ENCODE measurements at regions not wholly inside any gene's neighbourhood (a gene's known extent, or its start where the extent isn't known, plus 50 kb on each side); places are given as distances from the start of the nearest gene placed in this dataset.
A peak's percentile ranks its signal among the peaks of the same experiment; 100 is the strongest.
"Not testable (repeated sequence)": the region's sequence is repeated elsewhere in the genome, so short reads cannot be mapped to it uniquely, and the experiment has no call there.

DNA sequence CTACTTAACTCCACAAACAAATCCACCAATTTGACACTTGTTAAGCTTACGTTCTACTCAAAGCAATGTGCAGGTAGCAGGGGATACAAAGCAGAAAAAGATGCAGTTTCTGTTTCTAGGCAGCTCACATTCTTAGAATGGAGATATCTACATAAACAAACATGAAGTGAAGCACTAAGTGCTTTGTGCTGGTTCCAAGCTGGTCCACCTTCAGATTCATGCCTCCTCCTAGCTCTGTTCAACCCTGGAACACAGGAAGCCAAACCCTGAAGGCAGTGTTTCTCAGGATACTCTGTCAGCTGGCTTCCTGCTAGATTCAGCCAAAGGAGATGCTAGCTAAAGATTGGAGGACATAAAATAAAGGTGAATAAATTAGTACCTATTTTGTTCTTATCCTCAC, 55.3 kb upstream of the NOL4 start:
- no peak for DNase-seq (ENCODE audit: low read depth in 2 of 2)

DNA sequence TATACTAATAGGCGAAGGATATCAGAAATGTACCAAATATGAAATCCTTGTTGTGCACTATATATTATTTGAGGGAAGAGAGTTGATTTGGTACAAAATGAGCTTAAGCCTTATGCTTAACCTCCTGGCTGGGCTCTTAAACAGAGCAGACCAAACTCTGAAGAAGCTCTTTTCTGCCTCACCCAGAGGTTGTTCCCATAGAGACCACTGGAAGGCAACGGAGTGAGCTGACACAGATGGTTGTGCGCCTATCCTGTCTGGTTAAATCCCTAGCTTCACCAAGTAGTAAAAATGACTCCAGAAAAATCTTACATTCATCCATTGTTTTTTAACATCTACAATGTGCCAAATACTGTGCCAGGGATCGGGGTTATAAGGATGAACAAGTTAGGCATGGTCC, 55.9 kb upstream of the NOL4 start:
- no peak for DNase-seq (ENCODE audit: low read depth in 2 of 2)

DNA sequence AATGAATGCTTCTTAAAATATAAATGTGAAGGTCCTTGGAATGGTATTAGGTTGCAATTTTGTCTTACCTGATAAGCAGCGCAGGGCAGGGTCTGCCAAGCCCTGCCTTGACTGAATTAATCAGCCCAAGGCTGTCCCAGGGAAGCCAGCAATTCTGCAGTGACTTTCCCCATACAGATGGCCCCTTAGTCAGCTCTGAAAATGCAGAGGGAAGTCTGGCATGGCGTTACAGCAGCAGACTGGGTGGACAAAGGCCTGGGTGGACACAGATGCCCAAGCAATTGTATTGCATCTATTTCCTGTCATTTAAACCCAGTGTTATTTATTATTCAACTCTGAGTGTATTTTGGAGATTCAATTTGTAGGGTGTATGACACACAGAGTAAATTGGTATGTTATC, 56.6 kb upstream of the NOL4 start:
- no peak for DNase-seq (ENCODE audit: low read depth in 2 of 2)

DNA sequence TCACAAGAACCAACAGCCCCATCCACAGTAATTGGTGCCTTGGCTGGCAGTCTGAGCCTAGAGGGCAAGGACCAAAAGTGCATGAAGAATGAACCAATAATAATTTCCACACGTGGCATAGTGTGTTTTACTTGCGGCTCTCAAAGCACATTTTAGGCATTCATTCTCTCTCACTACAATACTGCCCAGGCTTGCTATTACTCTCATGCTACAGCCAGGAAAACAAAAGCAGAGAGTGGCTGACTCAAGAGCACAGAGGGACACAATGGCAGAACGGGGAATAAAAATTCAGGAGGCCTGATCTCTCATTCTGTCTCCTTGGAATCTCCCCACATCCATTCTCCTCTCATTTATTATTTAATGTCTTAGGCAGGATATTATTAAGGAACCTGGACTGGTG, 57.0 kb upstream of the NOL4 start:
- no peak for DNase-seq (ENCODE audit: low read depth in 2 of 2)

DNA sequence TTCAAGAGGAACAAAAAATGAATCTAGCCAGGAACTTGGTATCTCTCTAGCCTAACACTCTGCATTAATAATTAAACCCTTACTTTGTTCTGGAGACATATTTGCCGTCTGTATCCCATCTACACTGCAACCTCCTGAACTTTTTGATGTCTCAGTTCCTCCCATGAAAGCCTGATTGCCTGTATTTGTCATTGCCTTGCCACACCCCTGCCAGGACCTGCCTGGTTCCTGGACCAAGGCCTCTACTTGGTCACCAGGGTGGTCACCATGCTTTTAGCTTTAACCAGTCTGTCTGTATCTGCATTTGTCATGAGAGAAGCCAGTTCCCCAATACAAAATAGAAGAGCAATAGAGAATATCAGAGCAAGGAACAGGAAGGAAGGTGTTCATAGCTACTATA, 58.8 kb upstream of the NOL4 start:
- no peak for DNase-seq (ENCODE audit: low read depth in 2 of 2)

DNA sequence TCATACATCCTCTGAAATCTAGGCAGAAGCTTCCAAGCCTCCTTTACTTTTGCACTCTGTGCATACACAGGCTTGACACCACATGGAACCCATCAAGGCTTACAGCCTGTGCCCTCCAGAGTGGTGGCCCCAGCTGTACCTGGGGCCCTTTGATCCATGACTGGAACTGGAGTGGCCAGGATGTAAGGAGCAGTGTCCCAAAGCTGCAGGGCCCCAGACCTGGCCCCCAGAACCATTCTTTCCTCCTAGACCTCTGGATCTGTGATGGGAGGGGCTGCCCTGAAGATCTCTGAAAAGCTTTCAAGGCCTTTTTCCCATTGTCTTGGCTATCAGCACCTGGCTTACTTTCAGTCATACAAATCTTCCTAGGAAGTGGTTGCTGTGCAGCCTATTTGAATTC, 63.1 kb upstream of the NOL4 start:
- no peak for DNase-seq (ENCODE audit: low read depth in 2 of 2)

DNA sequence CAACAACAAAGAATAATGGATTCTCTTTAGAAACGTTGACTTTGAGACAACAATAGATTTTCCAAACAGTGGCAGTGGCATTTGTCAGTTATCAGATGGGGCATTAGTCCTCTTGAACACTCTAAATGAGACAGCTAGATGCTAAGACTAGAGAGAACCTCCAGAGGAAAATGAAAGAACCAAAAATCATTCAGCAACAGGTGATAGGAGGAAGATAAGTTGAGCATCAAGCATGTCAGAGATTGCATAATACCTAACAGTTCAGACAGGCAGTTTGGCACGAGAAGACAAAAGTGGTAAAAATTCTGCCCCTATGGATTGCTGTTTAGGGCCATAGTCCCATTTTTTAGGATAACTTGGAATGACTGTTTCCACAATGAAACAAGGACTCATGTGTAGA, 67.9 kb upstream of the NOL4 start:
- DNase-seq (ENCODE audit: low read depth in 2 of 2): no peak

DNA sequence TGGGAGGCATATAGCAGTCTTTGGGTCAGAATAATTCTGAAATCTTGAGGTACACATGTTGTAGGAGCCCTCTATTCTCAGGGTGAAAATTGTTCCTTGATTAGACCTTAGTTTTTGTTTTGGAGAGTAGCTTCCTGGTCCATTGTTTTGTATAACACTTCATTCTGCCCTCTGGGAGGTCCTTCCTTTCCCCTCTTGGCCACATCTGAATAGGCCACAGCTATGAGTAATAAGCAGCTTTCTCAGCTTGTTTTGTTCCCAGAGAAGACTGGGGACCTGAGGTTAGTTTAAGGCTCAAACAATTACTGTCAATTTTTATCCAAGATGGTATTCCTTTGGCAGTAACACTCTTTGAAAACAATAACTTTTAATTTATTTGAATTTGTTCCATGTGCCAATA, 72.6 kb upstream of the NOL4 start:
- no peak for DNase-seq (ENCODE audit: low read depth in 2 of 2)

DNA sequence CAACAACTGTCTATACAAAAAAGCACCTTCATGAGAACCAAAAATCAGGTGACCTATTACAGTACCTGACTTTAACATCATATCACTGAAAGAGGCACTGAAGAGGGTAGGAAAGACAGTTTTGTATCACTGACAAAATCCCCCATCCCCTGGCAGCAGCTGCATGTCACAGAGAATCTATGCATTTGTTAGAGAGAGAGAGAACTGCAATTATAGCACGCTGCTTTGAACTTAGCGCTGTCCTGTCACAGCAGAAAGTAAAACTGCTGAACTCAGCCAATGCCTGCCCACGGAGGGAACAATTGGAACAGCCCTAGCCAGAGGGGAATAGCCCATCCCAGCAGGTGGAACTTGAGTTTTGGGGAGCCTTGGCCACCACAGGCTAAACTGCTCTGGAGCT, 75.1 kb upstream of the NOL4 start:
- no peak for DNase-seq (ENCODE audit: low read depth in 2 of 2)

DNA sequence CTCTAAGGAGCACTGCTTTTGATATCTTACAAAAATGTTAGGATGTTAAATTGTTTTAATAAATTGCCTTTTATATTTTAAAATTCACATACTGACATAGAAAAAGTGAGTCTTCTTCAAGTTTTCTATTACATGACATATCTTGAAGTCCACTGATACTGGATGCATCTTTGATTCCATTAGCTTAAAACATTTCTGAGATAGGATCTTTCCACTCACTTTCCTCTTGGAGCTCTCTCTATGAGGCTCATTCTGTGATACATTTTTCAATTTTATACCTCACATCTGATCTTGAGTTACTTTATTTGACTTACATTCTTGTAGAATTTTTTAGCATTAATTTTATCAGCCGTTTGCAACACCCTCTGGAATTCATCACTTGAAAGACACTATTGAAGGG, 86.8 kb upstream of the NOL4 start:
- no peak for DNase-seq (ENCODE audit: low read depth in 2 of 2)

DNA sequence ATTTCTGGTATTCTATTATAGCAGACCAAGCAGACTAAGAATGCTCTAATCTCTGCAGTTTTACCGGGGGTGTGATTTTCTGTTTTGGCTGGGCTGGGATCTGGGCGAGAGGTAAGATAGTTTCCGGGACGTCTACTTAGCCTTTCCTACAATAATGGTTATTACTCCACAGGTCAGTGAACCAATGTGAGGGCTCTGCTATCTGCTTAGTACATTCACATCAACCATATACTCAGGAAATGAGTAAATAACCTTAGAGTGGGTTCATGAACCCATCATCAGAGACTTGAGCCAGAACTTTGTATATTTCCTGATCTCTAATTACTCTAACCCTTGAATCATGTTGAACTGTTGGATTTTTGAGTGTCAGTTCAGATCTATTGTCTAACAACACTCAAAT, 90.1 kb upstream of the NOL4 start:
- DNase-seq (ENCODE audit: low read depth in 2 of 2): no peak

DNA sequence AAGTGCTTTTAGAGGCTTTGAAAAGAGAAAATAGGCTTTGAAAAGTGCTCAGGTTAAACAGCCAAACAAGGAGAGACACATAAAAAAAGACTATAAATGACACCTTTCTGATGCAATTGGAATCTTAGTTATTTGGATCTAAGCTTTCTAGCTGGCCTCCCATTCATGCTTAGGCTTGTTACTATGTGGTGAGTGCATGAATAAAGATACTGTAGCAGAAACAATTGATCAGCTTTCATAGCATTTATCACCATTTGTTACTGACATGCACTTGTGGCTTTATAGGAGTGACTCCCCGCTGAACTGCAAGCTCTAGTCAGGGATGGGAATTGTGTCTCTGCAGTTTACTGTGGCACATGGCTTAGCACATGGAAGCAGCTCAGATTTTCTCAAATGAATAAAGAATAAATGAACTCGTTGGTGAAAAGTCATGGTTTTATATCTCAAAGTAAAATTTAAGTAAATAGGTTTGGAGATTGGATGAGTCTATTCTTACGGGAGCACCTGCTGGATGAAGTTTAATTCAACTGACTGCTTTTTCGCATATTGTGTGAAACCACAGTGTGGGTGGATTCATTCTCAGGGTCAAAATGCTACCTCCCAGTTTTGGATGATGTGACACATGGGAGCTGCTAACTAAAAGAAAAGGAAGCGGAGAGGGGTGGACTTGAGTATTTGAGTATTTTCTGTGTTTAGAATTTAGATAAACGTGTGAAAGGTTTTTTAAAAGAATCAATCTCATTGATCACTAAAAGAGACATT, 91.1 kb upstream of the NOL4 start:
- DNase-seq (ENCODE audit: low read depth in 2 of 2): no peak

DNA sequence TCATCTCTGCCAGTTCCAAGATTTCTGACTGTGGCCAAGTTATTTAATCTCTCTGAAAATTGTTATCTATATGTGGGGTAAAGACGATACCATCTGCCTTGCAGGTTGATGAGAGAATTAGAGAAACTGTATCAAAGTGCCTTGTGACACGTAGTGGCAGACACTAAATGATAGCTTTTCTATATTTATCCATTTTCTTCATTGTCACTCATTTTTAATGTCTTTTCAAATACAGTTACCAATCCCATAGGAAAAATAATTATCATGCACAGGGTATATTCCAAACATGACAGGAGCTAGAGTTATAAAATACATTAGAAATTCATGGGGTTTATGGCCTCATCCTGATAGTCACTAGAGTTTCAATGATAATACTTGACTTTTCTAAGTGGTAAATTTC, 95.6 kb upstream of the NOL4 start:
- no peak for DNase-seq (ENCODE audit: low read depth in 2 of 2)

DNA sequence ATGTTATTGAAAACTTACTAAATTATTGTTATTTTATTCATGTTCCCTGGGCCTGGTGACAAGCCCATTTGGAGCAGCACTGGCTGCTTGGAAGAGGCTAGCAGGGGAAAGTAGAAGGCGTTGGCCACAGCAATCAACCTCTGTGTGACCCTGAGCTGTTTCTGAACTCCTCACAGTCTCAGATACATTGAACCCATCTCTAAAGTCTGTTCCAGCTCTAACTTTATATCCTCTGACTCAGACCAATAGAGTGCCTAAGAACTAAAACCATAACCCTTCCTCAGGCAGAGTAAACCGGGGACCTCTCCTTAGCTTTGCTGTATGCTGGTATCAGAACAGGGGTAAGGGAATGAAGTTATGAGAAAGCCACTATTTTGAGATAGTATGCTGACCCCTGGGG, 96.4 kb upstream of the NOL4 start:
- DNase-seq (ENCODE audit: low read depth in 2 of 2): no peak

DNA sequence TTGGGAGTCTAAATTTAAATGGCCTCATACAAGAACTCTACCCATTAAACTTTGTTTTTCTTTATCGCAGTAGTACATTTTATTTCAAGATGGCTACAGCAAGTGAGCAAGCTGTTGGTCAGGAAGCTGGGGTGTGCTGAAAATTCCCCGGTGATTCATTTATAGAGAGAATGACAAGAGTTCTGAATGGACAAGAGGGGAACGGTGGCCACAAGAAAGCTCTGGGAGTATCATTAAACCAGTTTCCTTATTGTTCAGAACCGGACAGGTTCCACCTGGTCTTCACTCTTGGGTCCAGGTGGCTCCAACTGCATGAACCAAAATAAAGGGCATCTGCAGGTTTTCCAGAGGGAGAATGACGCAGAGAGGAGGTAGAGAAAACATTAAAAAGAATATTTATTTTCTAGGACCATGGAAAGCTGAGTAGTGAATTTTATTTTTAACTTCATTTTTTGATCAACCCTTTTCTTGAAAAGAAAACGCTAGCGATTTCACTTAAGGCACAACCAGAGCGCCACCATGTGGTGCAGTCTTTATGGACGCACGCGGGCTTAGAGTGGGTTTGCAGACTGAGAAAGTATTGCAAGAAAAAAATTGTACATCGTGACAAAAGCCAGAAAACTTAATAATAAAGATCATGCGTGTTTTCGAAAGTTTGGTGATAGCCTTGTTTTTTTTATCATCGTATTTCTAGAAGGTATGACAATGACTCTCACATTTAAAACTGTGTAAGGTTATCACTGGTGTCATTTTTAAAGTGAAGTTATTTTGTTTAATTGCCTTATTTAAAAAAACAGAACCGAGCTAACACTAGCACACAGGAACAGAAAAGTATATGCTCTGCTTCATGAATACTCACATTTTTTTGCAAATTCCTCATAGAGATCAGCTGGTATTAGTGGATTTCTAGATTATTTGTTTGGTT, 97.9 kb upstream of the NOL4 start:
- DNase-seq (ENCODE audit: low read depth in 2 of 2): peak; percentile 21 to 60

DNA sequence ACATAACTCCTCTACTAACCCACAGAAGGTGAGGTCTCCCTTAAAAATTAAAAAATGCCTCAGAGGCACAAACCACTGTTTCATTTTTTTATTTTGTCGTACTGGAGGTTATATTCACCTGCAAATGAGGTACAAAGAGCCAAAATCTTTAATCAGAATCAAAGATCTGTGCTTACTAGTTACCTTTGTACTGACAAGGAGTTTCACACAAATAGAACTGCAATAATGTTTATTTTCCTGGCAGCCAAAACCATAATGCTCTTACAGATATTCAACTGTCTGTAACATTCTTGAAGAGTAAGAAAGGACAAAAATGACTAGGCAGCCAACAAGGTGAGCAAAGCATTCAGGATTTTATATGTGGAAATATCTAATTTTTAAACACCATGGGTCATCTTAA, 105.1 kb upstream of the NOL4 start:
- DNase-seq (ENCODE audit: low read depth in 2 of 2): no peak

DNA sequence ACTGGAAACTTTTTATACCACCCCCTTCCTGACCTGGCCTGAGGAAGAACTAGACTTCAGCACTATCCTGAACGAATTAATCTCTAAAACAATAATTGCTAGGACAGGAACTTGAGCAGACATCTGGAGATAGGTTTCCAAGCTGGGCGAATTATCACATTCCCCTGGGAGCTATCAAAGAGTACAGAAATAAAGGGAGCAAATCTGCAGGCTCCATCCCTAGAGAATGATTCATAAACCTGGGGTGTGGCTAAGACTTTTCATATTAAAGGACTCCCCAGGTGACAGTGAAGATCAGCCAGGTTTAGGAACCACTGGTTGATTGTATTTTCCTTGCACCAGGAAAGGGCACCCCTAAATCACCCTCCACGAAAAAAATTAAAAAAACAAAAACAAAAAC, 105.6 kb upstream of the NOL4 start:
- DNase-seq (ENCODE audit: low read depth in 2 of 2): no peak

DNA sequence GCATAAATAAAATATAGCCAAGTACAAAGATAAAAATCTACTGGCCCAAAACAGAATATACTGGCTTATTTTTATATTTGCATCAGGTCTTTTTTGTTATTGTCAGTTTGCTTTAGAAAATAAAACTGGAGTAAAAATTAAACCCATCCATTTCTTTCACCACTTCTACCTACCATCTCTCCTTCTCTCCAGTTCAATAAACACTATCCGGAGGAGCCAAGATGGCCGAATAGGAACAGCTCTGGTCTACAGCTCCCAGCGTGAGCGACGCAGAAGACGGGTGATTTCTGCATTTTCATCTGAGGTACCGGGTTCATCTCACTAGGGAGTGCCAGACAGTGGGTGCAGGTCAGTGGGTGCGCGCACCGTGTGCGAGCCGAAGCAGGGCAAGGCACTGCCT, 106.2 kb upstream of the NOL4 start:
- not testable (repeated sequence) for DNase-seq (ENCODE audit: low read depth in 2 of 2)

DNA sequence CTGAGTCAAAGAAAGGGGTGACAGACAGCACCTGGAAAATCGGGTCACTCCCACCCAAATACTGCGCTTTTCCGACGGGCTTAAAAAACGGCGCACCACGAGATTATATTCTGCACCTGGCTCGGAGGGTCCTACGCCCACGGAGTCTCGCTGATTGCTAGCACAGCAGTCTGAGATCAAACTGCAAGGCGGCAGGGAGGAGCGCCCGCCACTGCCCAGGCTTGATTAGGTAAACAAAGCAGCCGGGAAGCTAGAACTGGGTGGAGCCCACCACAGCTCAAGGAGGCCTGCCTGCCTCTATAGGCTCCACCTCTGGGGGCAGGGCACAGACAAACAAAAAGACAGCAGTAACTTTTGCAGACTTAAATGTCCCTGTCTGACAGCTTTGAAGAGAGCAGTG, 106.6 kb upstream of the NOL4 start:
- DNase-seq (ENCODE audit: low read depth in 2 of 2): not testable (repeated sequence)

DNA sequence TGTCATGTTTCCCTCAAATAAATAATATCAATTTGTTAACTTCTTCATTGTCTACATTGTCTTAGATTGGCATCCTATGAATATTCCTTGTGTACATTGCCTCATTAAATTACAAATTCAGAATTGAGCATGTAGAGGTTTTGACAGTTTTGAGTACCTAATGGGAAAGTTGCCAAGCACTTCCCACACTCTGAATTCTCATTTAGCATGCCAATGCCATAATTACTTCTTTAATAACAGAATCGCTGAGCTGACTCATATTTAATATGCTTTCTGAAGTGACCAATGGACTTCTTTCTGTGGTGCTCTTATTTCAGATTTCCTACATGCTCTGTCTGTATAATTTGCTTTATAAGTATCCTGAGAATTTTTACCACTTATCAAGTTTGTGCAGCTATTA, 114.4 kb upstream of the NOL4 start:
- DNase-seq (ENCODE audit: low read depth in 2 of 2): no peak

DNA sequence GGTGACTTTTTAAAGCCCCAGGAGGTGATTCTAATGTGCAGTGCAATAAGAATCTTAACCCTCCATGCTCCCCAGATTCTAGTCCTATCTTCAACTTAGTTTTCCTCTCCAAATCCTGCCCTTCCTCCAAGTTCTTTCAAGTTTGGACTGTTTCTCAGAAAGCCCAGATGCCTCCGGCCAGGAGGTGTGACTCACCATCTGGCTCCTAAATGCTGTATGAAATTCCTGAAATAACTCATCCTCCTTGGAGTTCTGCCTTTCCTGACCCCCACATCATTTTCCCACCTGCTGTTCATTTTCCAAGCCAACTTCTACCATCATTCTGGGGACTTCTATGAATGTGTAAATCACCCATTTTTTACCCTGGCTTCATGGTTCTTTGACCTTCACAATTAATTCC, 118.2 kb upstream of the NOL4 start:
- peak in 1 of 2 donors; percentile 5 for DNase-seq (ENCODE audit: low read depth in 2 of 2)

DNA sequence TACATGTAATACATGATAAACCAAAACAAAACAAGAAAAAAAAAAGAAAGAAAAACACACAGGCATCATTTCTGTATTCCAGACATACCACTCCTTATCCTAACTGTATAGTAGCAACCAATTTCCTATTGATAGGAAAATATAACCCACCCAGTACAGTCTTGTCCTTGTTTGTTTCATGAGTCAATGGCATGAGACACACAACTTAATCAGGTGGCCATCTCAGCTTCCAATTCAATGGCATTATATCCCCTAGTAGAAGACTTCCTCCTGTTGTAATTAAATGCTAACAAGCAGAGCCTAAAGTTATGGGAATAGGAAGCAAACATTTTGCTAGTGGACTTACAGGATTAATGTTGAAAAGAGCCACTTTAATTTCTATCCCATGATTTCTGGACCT, 121.0 kb upstream of the NOL4 start:
- no peak for DNase-seq (ENCODE audit: low read depth in 2 of 2)

DNA sequence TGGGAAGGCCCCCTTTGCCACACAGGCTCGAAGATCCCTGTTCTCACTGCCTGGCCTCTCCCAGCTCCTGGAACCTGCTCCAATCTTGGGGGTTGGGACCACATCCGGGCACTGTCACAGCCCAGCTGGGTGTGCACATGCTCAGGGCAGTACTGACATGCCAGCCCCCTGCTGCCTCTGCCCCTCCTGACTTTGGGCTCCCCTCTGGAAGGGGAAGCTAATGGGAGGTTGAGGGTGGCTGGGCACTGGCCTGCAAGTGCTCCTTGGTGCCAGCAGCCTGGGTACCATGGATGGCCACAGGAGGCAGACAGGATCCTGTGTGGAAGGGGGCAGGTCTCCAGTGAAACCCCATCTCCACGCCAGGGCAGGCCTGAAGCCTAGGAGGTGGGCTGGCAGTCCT, 126.1 kb upstream of the NOL4 start:
- no peak for DNase-seq (ENCODE audit: low read depth in 2 of 2)

Data from dermis microvascular lymphatic vessel endothelial cell (primary cell).